GM18951 (cell line): ENCODE measurements at regions not wholly inside any gene's neighbourhood (a gene's known extent, or its start where the extent isn't known, plus 50 kb on each side); places are given as distances from the start of the nearest gene placed in this dataset.
"Not testable (repeated sequence)": the region's sequence is repeated elsewhere in the genome, so short reads cannot be mapped to it uniquely, and the experiment has no call there.

Experiments
- POLR2A ChIP-seq: IDR thresholded peaks from 4 replicates; pipeline ENCODE4 v1.6.1; 2011; ENCODE audit warnings: mild to moderate bottlenecking; ENCODE audit not compliant: insufficient read length, insufficient read depth; ENCODE audit errors: extremely low read depth
- in situ Hi-C: fragments of 300-500 bp; cut with MboI; formaldehyde crosslinking; loops from one replicate; pipeline ENCODE4 v1.12.0; 2022; ENCODE audit warnings: low sequenced_read_pairs, mixed read lengths, inconsistent platforms; ENCODE audit not compliant: unreplicated experiment

DNA sequence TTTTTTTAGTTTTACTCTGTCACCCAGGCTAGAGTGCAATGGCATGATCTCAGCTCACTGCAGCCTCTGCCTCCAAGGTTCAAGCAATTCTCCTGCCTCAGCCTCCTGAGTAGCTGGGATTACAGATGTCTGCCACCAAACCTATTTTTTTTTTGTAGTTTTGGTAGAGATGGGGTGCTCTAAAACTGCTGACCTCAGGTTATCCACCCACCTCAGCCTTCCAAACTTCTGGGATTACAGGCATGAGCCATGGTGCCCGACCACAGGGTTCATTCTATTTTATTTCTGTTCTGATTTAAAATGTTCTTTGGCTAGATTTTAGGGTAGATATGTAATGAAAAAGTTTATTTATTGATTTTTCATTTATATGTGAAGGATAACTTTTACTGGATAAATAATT, 1062.8 kb upstream of the NOVA1 start:
- TF ChIP-seq POLR2A = no peak

DNA sequence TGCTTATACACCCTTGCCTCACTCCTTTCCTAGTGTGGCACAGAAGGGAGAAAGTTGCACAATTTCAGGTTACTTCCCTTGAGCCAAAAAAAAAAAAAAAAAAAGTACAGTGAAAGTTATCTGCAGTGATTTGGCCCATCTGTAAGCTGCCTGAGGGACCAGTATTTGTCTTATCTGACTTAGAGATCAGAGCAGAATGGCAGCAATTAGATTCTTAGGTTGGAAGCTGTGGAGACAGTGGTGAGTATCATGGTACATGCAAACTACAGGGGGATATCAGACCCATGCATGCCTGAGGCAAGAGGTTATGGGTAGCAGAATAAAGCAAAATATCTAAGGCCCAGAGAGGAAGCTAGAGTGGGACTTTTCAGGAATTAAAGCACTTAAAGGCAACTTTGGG, 1070.7 kb upstream of the NOVA1 start:
- in situ Hi-C loops = no loop called here
- TF ChIP-seq POLR2A = no peak

More for the DNA sequence above, 1062.8 kb upstream of the NOVA1 start:
- in situ Hi-C loops = no loop called here

DNA sequence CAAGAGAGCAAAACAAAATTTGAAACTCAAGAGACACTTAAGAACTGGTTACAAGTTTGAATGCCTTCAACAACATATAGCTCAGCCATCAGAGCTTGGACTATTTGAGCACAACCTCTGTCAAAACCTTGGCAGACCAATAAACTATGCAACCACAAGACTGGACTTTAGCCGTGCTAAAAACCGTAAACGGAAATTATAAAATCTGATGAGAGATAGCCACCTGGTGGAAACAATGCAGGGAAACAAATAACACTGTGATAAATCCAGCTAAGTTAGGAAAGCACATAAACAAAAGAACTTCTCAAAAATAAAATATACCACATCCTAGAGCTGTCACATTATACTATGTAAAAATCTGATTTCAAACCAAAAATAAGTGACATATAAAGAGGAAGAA, 1074.2 kb upstream of the NOVA1 start:
- in situ Hi-C loops = no loop called here
- TF ChIP-seq POLR2A = no peak

DNA sequence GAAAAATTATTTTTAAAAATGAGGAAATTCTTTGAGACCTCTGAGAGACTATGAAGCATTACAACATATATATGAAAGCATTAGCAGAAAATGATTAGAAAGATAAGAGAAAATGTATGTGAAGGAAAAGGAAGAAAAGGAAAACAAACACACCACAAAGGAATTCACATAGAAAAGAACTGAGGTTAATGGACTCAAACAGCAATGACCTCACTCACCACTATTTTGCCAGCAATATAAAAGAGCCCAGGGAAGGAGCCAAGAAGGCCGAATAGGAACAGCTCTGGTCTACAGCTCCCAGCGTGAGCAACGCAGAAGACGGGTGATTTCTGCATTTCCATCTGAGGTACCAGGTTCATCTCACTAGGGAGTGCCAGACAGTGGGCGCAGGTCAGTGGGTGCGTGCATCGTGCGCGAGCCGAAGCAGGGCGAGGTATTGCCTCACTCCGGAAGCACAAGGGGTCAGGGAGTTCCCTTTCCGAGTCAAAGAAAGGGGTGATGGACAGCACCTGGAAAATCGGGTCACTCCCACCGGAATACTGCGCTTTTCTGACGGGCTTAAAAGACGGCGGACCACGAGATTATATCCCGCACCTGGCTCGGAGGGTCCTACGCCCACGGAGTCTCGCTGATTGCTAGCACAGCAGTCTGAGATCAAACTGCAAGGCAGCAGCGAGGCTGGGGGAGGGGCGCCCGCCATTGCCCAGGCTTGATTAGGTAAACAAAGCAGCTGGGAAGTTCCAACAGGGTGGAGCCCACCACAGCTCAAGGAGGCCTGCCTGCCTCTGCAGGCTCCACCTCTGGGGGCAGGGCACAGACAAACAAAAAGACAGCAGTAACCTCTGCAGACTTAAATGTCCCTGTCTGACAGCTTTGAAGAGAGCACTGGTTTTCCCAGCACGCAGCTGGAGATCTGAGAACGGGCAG, 1075.2 kb upstream of the NOVA1 start:
- in situ Hi-C loops = not testable (repeated sequence)

DNA sequence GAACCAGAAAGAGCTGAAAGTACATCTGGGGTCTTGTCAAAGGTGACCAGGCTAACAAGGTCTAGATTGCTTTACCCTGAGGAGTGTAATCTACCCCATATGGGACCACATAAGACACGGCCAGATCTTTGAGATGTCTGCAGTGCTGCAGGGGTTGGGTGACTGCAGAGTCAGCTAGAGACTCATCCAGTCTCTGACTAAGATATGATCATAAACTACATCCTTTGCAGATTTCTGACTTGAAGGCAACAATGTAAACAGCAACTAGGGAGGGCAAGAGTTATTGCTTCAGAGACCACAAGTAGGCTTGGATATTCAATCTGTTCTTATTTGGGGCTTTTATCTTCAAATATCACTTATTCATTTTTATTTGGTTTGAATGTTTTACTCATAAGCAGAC, 1080.5 kb upstream of the FOXG1 start:
- TF ChIP-seq POLR2A = no peak
- in situ Hi-C loops = no loop called here

DNA sequence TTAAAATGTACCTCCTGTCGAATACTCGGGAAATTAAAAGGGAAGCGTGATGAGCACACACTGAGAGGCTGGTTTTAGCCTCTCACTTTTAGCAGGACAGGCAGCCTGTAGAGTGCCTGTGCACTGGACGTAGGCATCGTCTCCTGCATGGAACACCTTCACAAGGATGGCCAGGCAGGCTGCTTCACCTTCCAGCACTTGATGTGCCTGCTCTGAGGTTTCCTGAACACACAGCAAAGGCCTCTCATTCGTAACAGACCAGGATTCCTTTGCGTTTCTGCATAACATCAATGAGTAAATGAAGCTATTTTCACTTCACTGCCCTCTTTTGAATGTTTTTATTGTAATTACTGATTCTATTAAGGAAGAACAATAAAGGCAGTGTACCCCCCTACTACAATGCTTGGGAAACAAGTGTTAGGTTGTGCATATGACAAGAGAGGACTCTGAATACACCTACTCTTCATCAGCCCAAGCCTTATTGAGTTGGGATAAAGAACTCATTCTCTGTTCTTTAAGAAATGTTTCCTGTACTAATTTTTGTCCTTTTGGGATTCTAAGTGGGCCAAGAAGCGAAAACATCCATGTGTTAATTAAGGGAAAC, 1077.6 kb upstream of the FOXG1 start:
- TF ChIP-seq POLR2A = no peak
- in situ Hi-C loops = no loop called here

DNA sequence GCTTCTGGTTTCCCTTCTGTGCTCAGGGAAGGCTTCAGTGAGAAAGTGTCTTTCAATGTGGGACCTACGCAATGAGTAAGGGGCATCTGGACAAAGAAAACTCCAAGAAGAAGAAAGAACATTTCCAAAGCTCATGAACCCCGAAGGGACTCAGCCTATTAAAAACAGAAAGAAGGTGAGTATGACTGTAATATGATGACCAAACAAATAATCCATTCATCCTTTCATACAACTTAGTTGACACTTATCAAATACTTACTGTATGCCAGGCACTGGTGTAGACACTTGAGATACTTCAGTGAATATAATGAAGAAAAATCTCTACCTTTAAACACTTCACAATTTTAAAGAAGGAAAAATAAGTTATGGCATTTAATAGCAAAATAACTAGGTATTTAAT, 1054.2 kb upstream of the FOXG1 start:
- TF ChIP-seq POLR2A = no peak
- in situ Hi-C loops = no loop called here

DNA sequence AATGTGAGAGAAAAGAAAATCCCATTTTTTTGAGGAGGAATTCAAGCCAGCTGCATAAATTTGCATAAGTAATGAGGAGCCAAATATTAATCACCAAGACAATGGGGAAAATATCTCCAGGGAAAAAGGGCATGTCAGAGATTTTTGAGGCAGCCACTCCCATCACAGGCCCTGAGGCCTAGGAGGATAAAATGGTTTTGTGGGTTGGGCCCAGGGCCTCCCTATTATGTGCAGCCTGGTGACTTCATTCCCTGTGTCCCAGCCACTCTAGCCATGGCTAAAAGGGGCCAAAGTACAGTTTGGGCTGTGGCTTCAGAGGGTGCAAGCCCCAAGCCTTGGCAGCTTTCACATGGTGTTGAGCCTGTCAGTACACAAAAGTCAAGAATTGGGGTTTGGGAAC, 1051.0 kb upstream of the FOXG1 start:
- TF ChIP-seq POLR2A = no peak
- in situ Hi-C loops = no loop called here

DNA sequence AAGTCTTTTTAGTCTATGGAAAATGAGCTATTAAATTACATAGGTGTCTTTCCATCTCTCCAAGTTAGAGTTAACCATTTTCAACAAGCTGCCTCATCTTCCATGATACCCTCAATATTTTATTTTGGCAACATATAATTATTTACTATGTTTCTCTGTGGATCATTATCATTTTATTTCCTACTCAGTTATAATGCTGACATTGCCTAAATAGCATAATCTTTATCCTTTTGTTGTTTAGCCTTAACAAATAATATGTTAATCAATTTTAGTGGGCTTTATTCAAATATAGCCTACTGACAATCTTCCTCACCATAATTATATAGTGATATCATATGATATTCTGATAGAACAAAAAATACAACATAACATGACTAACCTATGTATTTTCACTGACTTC, 1044.8 kb upstream of the FOXG1 start:
- in situ Hi-C loops = no loop called here
- no peak for TF ChIP-seq POLR2A

DNA sequence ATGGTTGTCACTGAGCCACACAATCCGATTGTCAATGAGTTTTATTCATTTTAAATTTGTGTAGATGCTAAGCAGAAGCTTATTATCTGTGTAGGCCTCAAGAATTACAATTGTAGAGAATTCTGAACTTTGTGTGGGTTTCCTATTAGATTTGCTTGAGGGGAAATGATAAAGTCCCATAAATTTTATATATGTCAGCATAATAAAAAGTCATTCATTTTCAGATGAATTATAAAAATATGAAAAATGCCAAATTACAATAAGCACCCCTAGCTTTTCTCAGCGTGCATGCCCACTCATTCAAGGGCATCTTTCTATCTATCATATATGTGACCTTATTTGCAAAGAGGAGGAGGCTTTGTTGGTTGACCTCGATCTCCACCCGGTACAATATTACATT, 1041.1 kb upstream of the FOXG1 start:
- in situ Hi-C loops = no loop called here
- no peak for TF ChIP-seq POLR2A

DNA sequence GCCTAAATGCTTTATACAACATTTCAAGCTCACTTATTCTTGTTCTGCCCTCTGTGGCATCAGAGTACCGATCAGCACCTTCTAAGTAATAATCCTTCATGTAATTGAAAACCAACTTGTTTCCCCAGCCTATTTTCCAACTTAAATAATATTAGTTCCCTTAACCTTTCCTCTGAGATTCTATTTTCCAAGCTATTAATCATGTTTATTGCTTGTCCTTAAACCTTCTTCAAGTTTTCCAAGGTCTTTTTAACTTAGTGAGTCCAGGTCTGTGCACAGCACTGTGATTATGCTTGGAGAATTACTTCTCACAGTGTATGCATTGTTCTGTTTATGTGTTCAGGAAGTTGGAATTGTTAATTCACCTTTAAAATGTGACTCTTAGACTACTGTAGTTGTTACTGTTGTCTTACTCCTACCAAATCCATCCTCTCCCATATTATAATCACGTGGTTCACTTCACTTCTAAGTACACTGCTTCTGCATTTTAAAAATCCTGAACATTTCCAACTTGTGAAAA, 1039.3 kb upstream of the FOXG1 start:
- TF ChIP-seq POLR2A = no peak
- in situ Hi-C loops = no loop called here

DNA sequence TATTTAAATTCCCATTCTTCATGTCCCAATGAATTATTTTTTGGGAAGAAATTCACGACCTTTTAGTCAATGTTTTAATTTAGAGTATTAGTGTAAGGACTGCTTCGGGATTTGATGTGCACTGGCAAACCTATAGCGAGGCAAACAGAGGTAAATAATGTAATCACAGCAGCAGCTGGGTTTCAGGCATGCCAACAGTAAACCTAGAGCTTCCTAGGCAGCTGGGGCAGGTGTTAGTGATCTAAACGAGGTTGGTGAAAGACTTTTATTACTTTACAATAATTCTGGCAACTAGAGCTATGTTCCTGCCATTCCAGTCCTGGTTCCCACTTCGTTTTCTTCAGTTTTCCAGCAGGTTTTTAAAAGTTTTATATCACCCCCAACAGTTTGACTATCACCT, 1036.4 kb upstream of the FOXG1 start:
- TF ChIP-seq POLR2A = no peak
- in situ Hi-C loops = no loop called here

DNA sequence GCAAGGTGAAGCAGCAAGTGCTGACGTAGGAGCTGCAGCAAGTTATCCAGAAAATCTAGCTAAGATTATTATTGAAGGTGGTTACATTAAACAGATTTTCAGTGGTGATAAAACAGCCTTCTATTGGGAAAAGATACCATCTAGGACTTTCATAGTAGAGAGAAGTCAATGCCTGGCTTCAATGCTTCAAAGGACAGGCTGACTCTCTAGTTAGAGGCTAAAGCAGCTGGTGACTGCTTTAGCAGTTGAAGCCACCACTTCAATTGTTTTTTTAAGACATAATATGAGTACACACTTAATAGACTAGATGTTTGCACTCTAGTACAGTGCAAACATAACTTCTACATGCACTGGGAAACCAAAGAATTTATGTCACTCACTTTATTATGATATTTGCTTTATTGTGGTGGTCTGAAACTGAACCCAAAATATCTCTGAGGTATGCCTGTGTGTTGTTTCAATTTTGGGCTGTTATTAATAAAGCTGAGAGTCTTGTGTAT, 1026.9 kb upstream of the FOXG1 start:
- in situ Hi-C loops = no loop called here
- no peak for TF ChIP-seq POLR2A

DNA sequence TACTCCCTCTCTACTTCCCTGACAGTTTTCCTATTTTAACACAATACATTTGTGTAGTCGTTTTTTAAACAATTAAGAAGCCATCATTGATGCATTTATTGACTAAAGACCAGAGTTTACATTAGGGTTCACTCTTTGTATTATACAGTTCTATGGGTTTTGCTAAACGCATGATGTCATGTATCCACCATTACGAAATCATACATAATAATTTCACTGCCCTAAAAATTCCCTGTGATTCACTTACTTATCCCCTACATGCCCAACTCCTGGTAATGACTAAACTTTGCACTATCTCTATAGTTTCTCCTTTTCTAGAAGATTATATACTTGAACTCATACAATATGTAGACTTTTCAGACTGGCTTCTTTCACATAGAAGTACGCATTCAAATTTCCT, 1016.5 kb upstream of the FOXG1 start:
- no peak for TF ChIP-seq POLR2A
- in situ Hi-C loops = no loop called here

DNA sequence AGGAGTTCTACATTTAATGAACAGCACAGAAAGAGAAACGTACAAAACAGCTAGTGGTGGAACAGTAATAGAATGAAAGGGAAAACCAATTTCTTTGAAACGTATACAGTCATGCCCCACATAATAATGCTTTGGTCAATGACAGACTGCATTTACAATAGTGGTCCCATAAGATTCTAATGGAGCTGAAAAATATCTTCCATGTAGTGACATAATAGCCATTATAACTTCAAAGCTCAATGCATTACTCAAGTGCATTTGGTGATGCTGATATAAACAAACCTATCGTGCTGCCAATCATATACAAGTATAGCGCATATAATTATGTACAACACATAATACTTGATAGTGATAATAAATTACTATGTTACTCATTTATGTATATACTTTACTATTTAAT, 1008.9 kb upstream of the FOXG1 start:
- in situ Hi-C loops = not testable (repeated sequence)

DNA sequence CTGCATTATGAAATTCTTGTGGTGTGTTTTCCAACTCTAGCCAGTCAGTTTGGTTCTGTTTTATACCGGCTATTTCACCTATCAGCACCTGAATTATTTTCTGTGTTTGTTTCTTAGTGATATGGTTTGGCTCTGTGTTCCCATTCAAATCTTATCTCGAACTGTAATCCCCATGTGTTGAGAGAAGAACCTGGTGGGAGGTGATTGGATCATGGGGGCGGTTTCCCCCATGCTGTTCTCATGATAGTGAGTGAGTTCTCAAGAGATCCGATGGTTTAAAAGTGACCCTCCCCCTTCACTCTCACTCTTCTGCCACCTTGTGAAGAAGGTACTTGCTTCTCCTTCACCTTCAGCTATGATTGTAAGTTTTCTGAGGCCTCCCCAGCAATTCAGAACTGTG, 1006.2 kb upstream of the FOXG1 start:
- in situ Hi-C loops = not testable (repeated sequence)

DNA sequence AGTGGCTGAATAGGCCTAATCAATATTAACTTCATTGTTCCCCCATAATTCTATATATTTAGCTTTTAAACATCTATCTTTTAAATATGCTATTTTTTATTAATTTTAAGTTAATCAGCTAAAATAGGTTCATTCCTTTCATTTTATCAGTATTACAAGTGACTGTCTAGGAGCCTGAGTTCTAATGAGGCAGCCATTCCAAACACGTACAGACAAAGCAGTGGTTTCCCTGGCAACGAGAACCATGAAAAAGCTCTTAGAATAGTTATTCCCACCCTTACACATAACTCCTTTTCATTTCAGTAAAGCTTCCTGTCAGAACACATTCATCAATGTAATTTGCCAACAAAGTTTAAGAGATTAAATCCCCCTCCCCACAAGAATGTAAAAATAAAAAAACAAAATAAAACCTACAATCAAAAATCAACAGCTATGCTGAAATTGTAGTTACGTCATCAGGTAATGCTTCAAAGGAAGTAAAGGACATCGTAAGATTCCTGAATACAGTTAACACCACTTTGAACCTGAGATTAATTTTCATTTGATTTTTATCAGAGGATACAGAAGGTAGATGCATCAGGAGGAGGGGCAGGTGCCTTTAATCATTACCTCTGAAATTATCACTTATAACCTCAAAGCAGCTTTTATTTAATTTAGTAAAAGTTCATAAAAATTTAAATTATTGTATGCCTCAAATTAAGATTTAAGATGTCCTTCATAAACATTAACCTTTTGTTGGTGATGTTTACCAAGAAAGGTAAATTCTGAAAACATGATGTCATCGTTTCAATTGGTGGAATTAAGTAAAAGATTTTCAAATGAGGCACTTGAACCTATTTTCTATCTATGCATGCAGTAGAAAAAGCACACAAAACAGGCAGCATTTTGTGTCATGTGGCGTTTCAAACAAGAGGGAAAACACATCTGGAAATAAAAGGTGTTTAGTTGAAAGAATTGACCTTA, 967.2 kb upstream of the FOXG1 start:
- in situ Hi-C loops = not testable (repeated sequence)
